ENCODE measurements at regions not wholly inside any gene's neighbourhood (a gene's known extent, or its start where the extent isn't known, plus 50 kb on each side); places are given as distances from the start of the nearest gene placed in this dataset.

- no peak for TF ChIP-seq ZNF274 (IDR thresholded peaks at IDR 0.05; ENCODE audit: low read depth, low read length)
- TF ChIP-seq SUZ12 (IDR thresholded peaks at IDR 0.05; ENCODE audit: extremely low read depth, insufficient read depth, insufficient read length): no peak
These were observed 439.8 kb upstream of the ARRDC4 start for GRCh38 chr15:97520689-97521088.
